ENCODE measurements at regions not wholly inside any gene's neighbourhood (a gene's known extent, or its start where the extent isn't known, plus 50 kb on each side); places are given as distances from the start of the nearest gene placed in this dataset.

DNA sequence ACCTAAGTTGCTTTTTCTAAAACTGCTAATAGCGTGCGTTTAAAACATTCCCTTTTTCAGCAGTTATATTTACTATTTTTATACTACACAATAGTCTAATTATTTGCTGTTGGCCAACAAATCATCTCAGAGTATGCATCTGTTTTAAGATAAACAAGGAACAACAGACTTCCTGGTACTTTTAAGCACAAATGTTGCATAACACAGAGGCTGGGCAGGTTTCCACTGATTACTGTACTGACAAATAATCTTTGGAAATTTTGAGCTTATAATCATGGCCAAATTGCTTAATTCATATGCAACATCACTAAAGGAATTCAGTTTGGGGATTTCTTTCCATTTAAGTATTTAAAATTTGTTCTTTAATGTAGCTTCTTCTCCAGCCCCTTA is 737.4 kb upstream of the SALL3 start:
- POLR2A ChIA-PET: no interaction called here
- Histone ChIP-seq H3K27ac (ENCODE audit: low read depth, low read length) (no peak overlapping the region), H3K9me3 (ENCODE audit: control insufficient read depth in 2 of 3, low read length in 3 of 3) (no peaks in the 10 kb centered on the region), H3K27me3 (ENCODE audit: control insufficient read depth in 2 of 2, insufficient read depth in 2 of 2, low read length in 2 of 2) (no peaks in the 10 kb centered on the region), H3K4me1 (ENCODE audit: control insufficient read depth in 2 of 2, insufficient read depth in 2 of 2, low read length in 2 of 2) (no peaks in the 10 kb centered on the region), H3K4me3 (ENCODE audit: low read length) (no peak overlapping the region), H3K36me3 (ENCODE audit: control insufficient read depth in 2 of 3, insufficient read depth in 3 of 3, low read length in 3 of 3) (no peaks in the 10 kb centered on the region)
- Mint-ChIP-seq H3K27ac (no peak overlapping the region), H3K4me3 (no peak overlapping the region), H3K9me3 (peaks cover 0 to 7% (median 2%) of the 10 kb centered on the region in 11 donors), H3K4me1 (peaks cover 0 to 5% (median 0%) of the 10 kb centered on the region in 7 donors), H3K36me3 (peaks cover 0 to 4% (median 0%) of the 10 kb centered on the region in 5 donors), H3K27me3 (peaks cover 0 to 23% (median 0%) of the 10 kb centered on the region in 5 donors)
- no peak for DNase-seq
- CTCF ChIA-PET: no interaction called here
- no peak for ATAC-seq
- intact Hi-C loops (cut with micrococcal nuclease): no loop called here

DNA sequence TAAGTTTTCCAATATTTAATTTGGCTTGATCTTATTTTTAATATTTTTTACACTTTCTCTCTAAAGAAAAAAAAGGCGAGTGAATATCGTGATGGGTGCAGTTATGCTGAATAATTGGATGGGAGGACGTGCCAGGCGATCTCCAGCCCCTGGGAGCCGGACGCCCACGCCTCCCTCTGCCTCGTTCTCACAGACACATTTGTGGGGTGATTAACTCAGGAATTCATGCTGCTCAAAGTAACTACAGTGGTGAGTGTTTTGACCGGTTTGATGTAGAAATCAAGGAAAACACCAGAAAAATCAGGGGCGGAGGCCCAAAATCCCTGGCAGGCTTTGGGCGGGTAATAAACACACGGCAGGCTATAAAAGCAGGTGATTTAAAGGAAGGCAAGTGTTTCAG is 736.8 kb upstream of the SALL3 start:
- Mint-ChIP-seq H3K27me3 (peaks cover 0 to 26% (median 0%) of the 10 kb centered on the region in 5 donors), H3K9me3 (peaks cover 0 to 7% (median 2%) of the 10 kb centered on the region in 11 donors), H3K27ac (no peak overlapping the region), H3K4me1 (peaks cover 0 to 5% (median 0%) of the 10 kb centered on the region in 7 donors), H3K4me3 (no peak overlapping the region), H3K36me3 (peaks cover 0 to 4% (median 0%) of the 10 kb centered on the region in 5 donors)
- intact Hi-C loops (cut with micrococcal nuclease): no loop called here
- CTCF ChIA-PET: no interaction called here
- Histone ChIP-seq H3K4me1 (ENCODE audit: control insufficient read depth in 2 of 2, insufficient read depth in 2 of 2, low read length in 2 of 2) (no peaks in the 10 kb centered on the region), H3K27ac (ENCODE audit: low read depth, low read length) (no peak overlapping the region), H3K36me3 (ENCODE audit: control insufficient read depth in 2 of 3, insufficient read depth in 3 of 3, low read length in 3 of 3) (no peaks in the 10 kb centered on the region), H3K4me3 (ENCODE audit: low read length) (no peak overlapping the region), H3K9me3 (ENCODE audit: control insufficient read depth in 2 of 3, low read length in 3 of 3) (no peaks in the 10 kb centered on the region), H3K27me3 (ENCODE audit: control insufficient read depth in 2 of 2, insufficient read depth in 2 of 2, low read length in 2 of 2) (no peaks in the 10 kb centered on the region)
- no peak for ATAC-seq
- POLR2A ChIA-PET: no interaction called here
- no peak for DNase-seq

DNA sequence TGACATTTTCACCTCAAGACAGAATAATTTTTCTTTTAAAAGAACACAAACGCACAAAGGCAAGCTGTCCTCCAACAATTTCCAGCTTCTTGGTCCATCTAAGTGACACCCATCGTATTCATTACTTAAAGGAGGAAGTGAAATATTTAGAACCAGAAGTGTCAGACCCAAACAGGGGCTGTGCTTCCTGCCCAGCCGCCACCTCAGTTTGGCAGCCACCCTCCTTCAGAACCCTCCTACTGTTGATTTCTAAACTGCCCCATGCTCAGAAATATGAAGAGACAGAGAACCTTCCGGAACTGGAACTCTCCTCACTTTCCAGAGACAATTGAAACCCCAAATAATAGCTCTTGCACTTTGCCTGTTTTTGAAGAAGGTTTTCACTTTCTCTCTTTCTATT is 734.8 kb upstream of the SALL3 start:
- Mint-ChIP-seq H3K4me3 (no peak overlapping the region), H3K36me3 (no peaks in the 10 kb centered on the region), H3K27ac (no peak overlapping the region), H3K9me3 (peaks cover 0 to 2% (median 0%) of the 10 kb centered on the region in 11 donors), H3K27me3 (peaks cover 0 to 29% (median 0%) of the 10 kb centered on the region in 5 donors), H3K4me1 (peaks cover 0 to 5% (median 0%) of the 10 kb centered on the region in 7 donors)
- ATAC-seq (no peak), DNase-seq (no peak)
- Histone ChIP-seq H3K4me1 (ENCODE audit: control insufficient read depth in 2 of 2, insufficient read depth in 2 of 2, low read length in 2 of 2) (no peaks in the 10 kb centered on the region), H3K36me3 (ENCODE audit: control insufficient read depth in 2 of 3, insufficient read depth in 3 of 3, low read length in 3 of 3) (no peaks in the 10 kb centered on the region), H3K4me3 (ENCODE audit: low read length) (no peak overlapping the region), H3K27ac (ENCODE audit: low read depth, low read length) (no peak overlapping the region), H3K9me3 (ENCODE audit: control insufficient read depth in 2 of 3, low read length in 3 of 3) (no peaks in the 10 kb centered on the region), H3K27me3 (ENCODE audit: control insufficient read depth in 2 of 2, insufficient read depth in 2 of 2, low read length in 2 of 2) (no peaks in the 10 kb centered on the region)
- POLR2A ChIA-PET: no interaction called here
- intact Hi-C loops (cut with micrococcal nuclease): no loop called here
- CTCF ChIA-PET: no interaction called here

DNA sequence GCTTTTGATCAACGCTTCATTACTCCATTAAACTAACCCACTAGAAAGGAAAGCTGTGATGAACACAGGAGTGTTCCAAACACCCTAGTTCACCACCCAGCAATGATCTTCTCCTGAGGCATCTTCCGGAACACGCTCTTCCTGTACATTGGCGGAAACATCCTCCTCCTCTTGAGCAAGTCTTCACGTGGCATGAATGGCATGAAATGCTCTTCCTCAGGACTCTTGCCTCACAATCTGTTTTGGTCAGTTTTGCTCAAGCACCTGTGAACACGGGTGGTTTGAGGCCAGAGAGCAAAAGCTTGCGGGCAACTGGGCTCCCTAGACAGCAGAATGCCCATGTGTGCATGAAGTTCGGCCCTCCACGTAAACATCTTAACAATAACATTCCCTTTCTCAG is 734.2 kb upstream of the SALL3 start:
- Histone ChIP-seq H3K4me3 (ENCODE audit: low read length) (no peak overlapping the region), H3K27me3 (ENCODE audit: control insufficient read depth in 2 of 2, insufficient read depth in 2 of 2, low read length in 2 of 2) (no peaks in the 10 kb centered on the region), H3K36me3 (ENCODE audit: control insufficient read depth in 2 of 3, insufficient read depth in 3 of 3, low read length in 3 of 3) (no peaks in the 10 kb centered on the region), H3K27ac (ENCODE audit: low read depth, low read length) (no peak overlapping the region), H3K4me1 (ENCODE audit: control insufficient read depth in 2 of 2, insufficient read depth in 2 of 2, low read length in 2 of 2) (no peaks in the 10 kb centered on the region), H3K9me3 (ENCODE audit: control insufficient read depth in 2 of 3, low read length in 3 of 3) (no peaks in the 10 kb centered on the region)
- H3K4me3 Mint-ChIP-seq: no peak overlapping the region
- ATAC-seq: no peak
- intact Hi-C loops (cut with micrococcal nuclease): no loop called here
- ChIA-PET POLR2A (no interaction called here), CTCF (no interaction called here)
- H3K4me1 Mint-ChIP-seq: peaks cover 0 to 5% (median 0%) of the 10 kb centered on the region in 7 donors
- no peak overlapping the region for H3K27ac Mint-ChIP-seq
- H3K27me3 Mint-ChIP-seq: peaks cover 0 to 29% (median 0%) of the 10 kb centered on the region in 5 donors
- peaks cover 0 to 2% (median 0%) of the 10 kb centered on the region in 11 donors for H3K9me3 Mint-ChIP-seq
- no peaks in the 10 kb centered on the region for H3K36me3 Mint-ChIP-seq
- no peak for DNase-seq

DNA sequence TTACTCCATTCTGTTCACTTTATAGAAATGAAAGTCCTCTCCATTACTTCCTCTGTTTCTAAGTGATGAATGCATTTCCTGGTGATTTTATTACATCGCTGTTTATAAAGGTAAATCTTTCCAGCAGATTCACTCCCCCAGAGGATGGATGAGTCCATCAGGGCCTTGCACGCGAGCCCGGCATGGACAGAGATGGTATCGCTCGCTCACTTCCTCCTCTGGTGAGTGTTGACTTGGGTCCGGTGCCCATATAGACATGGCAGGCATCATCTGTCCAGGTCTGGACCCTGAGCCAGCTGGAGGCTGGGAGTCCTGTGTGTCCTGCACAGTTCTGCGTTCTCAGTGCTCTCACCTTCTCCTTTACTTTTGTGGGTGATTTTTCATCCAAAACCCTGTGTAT is 733.6 kb upstream of the SALL3 start:
- CTCF ChIA-PET: no interaction called here
- peaks cover 0 to 2% (median 0%) of the 10 kb centered on the region in 11 donors for H3K9me3 Mint-ChIP-seq
- no peak overlapping the region for H3K4me3 ChIP-seq (ENCODE audit: low read length)

DNA sequence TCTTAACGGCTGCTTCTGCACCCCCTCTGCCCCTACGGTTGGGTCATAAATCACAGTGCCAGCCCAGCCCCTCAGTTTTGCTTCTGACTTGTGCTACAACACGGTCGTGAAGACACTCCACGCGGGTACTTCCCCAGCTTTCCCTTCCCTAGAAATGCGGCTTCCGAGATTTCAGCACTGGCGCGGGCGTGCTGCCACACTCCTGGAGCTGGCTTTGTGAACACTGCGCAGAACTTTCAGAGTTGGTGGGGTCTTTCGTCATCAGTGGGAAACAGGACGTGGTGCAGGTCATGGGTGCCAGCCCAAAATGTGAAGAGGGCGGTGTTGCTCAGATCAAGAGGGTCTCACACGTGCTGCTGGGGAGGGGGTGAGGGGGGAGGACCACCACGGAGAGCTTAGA is 733.0 kb upstream of the SALL3 start:
- Histone ChIP-seq H3K27ac (ENCODE audit: low read depth, low read length) (no peak overlapping the region), H3K36me3 (ENCODE audit: control insufficient read depth in 2 of 3, insufficient read depth in 3 of 3, low read length in 3 of 3) (no peaks in the 10 kb centered on the region), H3K27me3 (ENCODE audit: control insufficient read depth in 2 of 2, insufficient read depth in 2 of 2, low read length in 2 of 2) (no peaks in the 10 kb centered on the region), H3K4me3 (ENCODE audit: low read length) (no peak overlapping the region), H3K9me3 (ENCODE audit: control insufficient read depth in 2 of 3, low read length in 3 of 3) (no peaks in the 10 kb centered on the region), H3K4me1 (ENCODE audit: control insufficient read depth in 2 of 2, insufficient read depth in 2 of 2, low read length in 2 of 2) (no peaks in the 10 kb centered on the region)
- H3K4me3 Mint-ChIP-seq: no peak overlapping the region
- peaks cover 0 to 29% (median 0%) of the 10 kb centered on the region in 5 donors for H3K27me3 Mint-ChIP-seq
- H3K9me3 Mint-ChIP-seq: peaks cover 0 to 2% (median 0%) of the 10 kb centered on the region in 11 donors
- no peak for ATAC-seq
- POLR2A ChIA-PET: no interaction called here
- intact Hi-C loops (cut with micrococcal nuclease): no loop called here
- DNase-seq: no peak
- H3K36me3 Mint-ChIP-seq: no peaks in the 10 kb centered on the region
- peaks cover 0 to 5% (median 0%) of the 10 kb centered on the region in 7 donors for H3K4me1 Mint-ChIP-seq
- CTCF ChIA-PET: no interaction called here
- H3K27ac Mint-ChIP-seq: no peak overlapping the region

More for the DNA sequence above, 733.6 kb upstream of the SALL3 start:
- no peak for ATAC-seq
- Mint-ChIP-seq H3K27me3 (peaks cover 0 to 29% (median 0%) of the 10 kb centered on the region in 5 donors), H3K27ac (no peak overlapping the region), H3K4me3 (no peak overlapping the region), H3K4me1 (peaks cover 0 to 5% (median 0%) of the 10 kb centered on the region in 7 donors), H3K36me3 (no peaks in the 10 kb centered on the region)
- Histone ChIP-seq H3K27me3 (ENCODE audit: control insufficient read depth in 2 of 2, insufficient read depth in 2 of 2, low read length in 2 of 2) (no peaks in the 10 kb centered on the region), H3K4me1 (ENCODE audit: control insufficient read depth in 2 of 2, insufficient read depth in 2 of 2, low read length in 2 of 2) (no peaks in the 10 kb centered on the region), H3K36me3 (ENCODE audit: control insufficient read depth in 2 of 3, insufficient read depth in 3 of 3, low read length in 3 of 3) (no peaks in the 10 kb centered on the region), H3K9me3 (ENCODE audit: control insufficient read depth in 2 of 3, low read length in 3 of 3) (no peaks in the 10 kb centered on the region), H3K27ac (ENCODE audit: low read depth, low read length) (no peak overlapping the region)
- intact Hi-C loops (cut with micrococcal nuclease): no loop called here
- POLR2A ChIA-PET: no interaction called here
- DNase-seq: no peak

DNA sequence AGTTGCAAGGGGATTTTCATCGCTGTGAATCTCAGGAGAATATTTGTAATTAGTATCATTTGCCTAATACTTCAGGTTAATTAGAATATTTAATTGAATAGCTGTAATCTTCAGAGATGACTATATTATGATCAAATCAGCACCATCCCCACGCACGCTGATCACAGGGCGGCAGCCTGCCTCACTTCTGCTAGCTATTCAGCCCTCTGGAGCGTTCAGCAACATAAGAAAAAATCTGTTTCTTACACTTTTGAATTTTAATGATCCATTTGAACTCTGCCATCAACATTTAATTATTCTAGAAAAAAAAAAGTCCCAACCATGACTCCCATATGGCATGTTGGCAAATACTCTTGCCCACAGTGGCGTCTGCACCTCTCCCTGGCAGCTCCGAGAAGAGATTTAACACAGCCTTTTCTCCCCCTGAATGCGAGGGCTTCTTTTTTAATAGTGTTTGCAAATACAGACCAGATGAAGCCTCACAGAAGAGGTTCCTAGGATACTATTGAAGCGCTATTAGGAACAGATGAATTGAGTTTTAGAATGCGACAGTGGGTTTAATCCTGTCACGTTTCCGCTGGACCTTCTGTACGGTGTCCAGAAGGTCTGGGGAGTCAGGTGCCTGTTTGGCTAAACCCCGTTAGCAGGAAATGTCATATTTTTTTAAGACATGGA is 731.9 kb upstream of the SALL3 start:
- intact Hi-C loops (cut with micrococcal nuclease): no loop called here
- H3K4me3 ChIP-seq (ENCODE audit: low read length): no peak overlapping the region
- H3K4me3 Mint-ChIP-seq: no peak overlapping the region
- no peak overlapping the region for H3K27ac ChIP-seq (ENCODE audit: low read depth, low read length)
- ATAC-seq (no peak), DNase-seq (no peak)
- H3K36me3 ChIP-seq (ENCODE audit: control insufficient read depth in 2 of 3, insufficient read depth in 3 of 3, low read length in 3 of 3): no peaks in the 10 kb centered on the region
- peaks cover 0 to 5% (median 0%) of the 10 kb centered on the region in 7 donors for H3K4me1 Mint-ChIP-seq
- H3K4me1 ChIP-seq (ENCODE audit: control insufficient read depth in 2 of 2, insufficient read depth in 2 of 2, low read length in 2 of 2): no peaks in the 10 kb centered on the region
- no peaks in the 10 kb centered on the region for H3K9me3 ChIP-seq (ENCODE audit: control insufficient read depth in 2 of 3, low read length in 3 of 3)
- H3K36me3 Mint-ChIP-seq: no peaks in the 10 kb centered on the region
- no peak overlapping the region for H3K27ac Mint-ChIP-seq
- H3K27me3 ChIP-seq (ENCODE audit: control insufficient read depth in 2 of 2, insufficient read depth in 2 of 2, low read length in 2 of 2): no peaks in the 10 kb centered on the region
- CTCF ChIA-PET: no interaction called here
- POLR2A ChIA-PET: no interaction called here
- H3K27me3 Mint-ChIP-seq: peaks cover 0 to 34% (median 0%) of the 10 kb centered on the region in 5 donors
- peaks cover 0 to 2% (median 0%) of the 10 kb centered on the region in 11 donors for H3K9me3 Mint-ChIP-seq
